Effector CD8-positive, alpha-beta T cell (primary cell): ENCODE measurements at regions not wholly inside any gene's neighbourhood (a gene's known extent, or its start where the extent isn't known, plus 50 kb on each side); places are given as distances from the start of the nearest gene placed in this dataset.
"Not testable (repeated sequence)": the region's sequence is repeated elsewhere in the genome, so short reads cannot be mapped to it uniquely, and the experiment has no call there.

ENCODE experiments used
- DNase-seq: peaks from one replicate; lab custom pipeline; 2025; lab: John Stamatoyannopoulos, UW

- DNase-seq: no peak
Measured at GRCh38 chr5:125679522-125679921, 743.7 kb upstream of the GRAMD2B start.

DNA sequence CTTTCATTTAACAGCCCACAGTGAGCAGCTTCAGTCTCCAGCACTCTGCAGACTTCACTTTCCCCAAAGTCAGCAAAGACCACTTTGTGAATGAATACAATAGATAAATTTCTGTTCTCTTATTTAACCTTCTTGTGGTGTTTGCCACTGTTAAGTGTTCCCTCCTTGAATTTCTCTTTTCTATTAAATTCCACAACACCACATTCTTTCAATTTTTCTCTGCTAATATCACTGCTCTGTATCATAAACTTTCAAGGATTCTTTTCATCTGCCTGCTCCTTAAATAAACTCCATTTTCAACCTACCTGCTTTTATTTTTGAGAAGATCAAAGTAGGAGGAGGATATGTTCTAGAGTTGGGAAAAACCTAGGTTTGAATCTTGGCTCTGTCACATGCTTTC lies 739.5 kb upstream of the GRAMD2B start:
- no peak for DNase-seq

DNA sequence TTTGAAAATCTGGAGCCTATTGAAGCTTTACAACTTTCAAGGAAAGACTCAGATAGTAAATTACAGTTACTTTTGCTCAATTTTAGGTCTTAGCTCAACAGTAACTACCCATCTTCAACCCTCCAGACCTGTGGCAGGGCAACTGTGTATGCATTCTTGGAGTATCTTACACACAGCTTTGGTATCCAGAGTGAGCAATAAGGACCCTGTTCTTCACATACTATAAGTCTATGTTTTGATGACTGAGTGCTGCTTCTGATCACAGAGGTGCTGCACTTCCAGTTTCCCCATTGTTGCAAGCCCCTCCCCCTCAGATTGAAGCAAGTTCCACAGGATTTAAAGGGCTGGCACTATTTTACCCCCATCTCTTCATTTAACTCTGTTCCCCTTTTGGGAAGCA lies 737.4 kb upstream of the GRAMD2B start:
- DNase-seq: no peak

GRCh38 chr5:125691738-125692530 lies 731.3 kb upstream of the GRAMD2B start:
- not testable (repeated sequence) for DNase-seq

- DNase-seq: no peak
Measured at GRCh38 chr5:125695996-125696655, 727.1 kb upstream of the GRAMD2B start.

DNA sequence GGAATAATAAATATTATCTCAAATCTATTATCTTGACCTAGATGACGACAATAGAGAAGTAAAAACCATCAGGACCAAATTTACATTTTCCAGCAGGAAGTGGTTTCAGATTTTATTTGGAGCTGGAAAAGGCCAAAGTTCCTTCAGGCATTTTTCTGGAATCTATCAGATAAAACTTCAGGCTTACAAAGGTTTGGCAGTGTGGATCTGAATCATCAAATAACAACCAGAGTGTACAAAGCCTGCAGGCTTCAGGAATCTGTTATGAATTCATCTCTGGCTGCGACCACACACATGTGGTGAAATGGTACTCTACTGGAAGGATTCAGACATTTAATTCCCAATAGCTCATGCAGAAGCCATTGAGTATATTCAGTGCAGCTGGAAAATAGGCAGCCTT lies 726.4 kb upstream of the GRAMD2B start:
- no peak for DNase-seq

DNA sequence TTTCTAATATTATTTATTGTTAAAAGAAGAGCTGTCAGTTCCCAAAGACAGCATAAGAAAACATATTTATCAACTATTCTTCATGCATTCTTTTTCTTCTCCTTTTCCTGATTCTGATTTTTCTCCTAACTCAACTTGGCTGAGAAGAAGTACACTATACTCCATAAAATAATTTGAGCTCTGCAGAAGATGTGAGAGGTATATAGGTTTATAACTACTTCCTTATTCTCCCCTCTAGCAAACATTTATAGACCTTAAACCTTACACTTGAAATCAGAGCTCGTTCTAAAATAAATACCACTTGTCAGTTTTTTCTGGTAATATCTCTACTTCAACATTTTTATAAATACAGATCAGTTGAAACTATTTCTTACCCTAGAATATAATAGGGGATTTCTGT lies 724.8 kb upstream of the GRAMD2B start:
- no peak for DNase-seq

DNA sequence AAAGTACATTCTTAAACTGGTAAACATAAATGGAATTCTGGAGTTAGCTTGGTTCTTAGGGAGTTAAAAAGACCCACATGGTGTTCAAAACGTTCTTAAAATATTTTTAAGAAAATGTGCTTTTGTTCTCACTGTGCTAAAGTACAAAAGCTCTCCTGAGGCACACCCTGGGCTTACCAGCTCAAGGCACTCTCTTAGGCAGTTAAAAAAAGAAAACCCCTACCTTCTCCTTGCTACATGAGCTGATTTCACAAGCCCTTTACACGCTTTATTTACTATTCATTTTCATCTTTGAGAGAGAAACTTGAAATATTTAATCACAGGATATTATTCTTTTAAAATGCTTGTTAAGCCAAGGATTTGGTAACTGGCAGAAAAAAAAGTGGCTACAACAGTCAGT lies 723.3 kb upstream of the GRAMD2B start:
- no peak for DNase-seq

DNA sequence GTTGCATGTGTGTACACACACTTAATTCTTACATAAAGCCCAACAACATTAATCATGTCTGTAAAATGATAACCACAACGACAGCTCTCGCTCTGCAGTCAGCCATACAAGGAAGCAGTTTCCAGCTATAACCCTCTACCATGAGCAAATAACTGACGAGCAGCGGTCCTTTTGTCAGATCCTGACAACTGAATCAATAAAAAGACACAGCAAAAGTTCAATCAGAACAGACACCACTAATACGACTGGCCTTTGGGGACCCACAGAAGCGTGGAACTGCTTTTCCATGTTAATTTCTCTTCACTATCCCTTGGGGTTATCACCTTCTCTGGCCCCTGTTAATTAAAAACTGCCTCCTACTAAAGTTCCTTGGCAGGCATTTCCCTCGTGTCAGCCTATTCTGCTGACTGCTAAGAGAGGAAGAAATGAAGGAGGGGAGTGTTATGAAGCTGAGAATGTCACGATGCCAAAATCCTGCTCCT lies 722.8 kb upstream of the GRAMD2B start:
- DNase-seq: no peak

DNA sequence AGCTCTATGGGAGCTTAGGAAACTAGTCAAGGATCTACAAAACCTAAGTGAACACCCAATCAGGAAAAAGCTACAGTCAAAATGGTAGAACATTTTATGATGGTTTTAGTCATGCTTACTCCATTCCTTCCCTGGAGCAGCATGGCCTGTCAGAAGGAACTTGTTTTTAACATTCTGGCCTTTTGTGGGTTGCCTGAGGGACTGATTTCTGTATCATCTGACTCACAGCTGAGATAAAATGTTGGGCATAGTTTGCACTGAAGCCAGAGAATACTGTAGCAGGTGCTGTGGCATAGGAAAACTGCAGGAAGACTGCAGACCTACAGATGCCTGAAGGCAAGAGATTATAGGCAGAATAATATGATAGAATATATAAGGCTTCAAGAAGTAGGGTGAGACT lies 719.6 kb upstream of the GRAMD2B start:
- no peak for DNase-seq

DNA sequence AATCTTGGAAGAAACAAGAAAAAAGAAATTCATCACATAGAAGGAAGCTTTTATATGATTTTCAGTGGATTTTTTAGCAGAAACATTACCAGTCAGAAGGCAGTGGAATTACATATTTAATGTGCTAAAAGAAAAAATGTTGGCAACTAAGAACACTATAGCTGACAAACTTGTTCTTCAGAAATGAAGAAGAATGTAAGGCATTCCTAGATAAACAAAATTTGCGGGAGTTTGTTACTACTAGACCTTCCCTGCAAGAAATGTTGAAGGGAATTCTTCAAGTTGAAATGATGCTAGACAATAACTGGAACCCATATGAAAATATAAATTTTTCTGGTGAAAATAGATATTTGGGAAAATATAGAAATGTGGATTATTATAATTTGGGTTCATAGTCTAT lies 718.3 kb upstream of the GRAMD2B start:
- DNase-seq: no peak

DNA sequence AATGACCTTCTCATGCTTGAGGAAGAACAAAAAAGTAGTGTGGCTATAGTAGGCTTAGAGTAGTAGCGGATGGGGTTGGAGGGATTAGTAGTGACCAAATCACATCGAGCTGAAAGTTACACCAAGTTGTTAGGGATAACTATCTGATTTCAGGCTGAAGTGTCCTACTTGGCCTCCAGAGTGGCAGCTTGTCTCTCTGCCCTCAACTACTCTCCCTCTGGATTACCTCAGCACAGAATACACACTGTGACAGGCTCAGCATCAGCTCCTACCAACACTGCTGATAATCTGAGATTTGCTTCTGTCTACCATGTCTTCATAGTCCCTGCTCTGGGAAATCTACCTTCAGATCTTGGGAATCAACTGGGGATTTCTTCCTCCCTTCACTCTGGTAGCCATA lies 714.6 kb upstream of the GRAMD2B start:
- DNase-seq: no peak

DNA sequence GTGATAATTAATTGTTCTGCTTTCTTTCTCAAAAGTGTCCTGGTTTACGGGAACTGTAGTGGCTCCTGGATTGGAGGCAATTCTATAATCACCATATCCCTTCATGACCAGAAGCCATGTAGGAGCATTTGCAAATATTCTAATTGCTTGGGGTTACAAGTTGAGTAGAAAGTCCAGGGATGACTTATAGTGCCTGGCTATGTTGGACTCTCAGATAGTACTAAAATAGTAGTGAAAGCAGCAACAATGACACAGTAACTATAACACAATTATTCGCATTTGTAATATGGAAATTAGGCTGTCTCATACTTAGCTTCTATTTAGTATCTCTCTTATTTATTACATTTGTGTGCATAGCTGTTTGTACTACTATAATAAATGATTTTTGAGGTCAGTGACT lies 712.5 kb upstream of the GRAMD2B start:
- DNase-seq: no peak

- no peak for DNase-seq
Measured at GRCh38 chr5:125712397-125712796, 710.8 kb upstream of the GRAMD2B start.

- DNase-seq: no peak
Measured at GRCh38 chr5:125713109-125713805, 710.0 kb upstream of the GRAMD2B start.

- DNase-seq: no peak
Measured at GRCh38 chr5:125715216-125715615, 708.0 kb upstream of the GRAMD2B start.

DNA sequence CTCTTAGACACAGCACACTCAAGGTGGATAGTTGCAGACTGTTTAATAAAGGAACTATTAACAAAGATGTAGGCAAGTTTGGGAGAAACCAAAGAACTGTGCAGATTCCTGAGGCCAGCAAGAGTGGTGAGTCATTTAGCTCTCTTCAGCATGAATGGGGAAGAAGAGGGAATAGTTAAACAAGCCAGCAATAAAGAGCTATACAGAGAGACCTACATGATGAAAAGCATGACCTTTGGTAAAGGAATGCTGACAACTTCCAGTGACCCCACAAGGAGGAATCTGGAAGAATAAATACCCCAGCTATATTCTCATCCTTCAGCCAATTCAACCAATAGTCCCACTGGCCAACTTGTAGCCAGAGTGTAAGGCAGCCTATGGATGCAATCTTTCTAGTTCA lies 706.0 kb upstream of the GRAMD2B start:
- no peak for DNase-seq

DNA sequence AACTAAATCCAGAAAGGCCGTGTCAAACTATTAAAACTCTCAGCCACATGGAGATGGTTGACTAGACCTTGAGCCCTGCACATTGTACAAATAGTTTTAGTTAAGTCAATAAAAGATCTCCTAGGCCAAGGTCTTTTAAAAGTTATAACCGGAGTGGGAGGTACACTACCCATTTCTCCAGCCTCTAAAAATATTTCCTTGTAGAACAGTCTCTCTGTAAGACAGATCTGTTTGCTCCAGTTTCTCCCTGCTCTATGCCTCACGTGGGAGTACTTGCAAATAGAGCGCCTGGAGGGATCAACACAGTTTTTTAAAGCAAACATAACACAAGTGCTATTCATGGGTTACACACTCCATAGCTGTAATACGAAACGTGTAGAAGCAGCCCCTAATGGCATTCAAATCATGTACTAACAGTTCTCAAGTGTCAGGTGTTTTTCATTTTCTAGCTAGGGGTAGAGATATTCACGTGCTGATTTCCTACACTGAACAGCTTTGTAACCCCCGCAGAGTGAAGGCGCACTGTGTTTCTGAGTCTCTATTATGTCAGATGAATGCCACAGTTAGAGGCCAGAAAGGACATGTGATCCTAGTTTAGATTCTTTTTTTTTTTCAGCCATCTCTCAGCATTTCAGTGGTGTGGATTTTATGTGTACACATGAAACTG lies 703.4 kb upstream of the GRAMD2B start:
- DNase-seq: no peak

DNA sequence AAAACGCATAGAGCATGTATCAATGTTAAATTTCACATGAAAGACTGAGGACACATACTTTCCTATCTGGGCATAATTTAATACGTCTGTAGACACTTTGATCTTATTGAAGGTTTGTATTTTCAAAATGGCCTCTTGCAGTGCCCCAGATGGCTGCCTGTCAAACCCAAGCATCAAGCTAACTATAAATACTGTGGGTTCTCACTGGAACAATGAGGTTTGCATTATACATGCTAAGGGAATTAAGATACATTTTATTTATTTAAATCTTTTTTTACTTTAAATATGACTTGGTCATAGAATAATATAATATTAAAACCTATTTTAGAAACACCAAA lies 702.9 kb upstream of the GRAMD2B start:
- DNase-seq: no peak

DNA sequence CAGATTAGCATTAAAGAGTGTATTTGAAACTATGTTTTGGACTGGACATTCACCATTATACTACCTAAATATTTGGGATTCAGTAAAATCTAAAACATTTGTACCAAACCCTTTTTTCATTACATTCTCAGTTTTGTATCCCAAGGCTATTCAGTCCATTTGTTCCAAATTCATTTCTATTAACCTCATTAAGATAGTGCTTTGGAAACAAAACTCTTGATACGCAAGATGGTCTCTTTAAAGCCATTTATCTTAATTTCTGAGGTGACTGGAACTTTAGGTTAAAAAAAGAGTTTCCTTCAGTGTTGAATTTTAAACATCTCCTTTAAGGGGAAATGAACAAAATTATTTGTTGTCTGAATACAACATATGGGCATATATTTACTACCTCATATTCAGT lies 702.5 kb upstream of the GRAMD2B start:
- no peak for DNase-seq

- DNase-seq: no peak
Measured at GRCh38 chr5:125722550-125722949, 700.7 kb upstream of the GRAMD2B start.

- DNase-seq: no peak
Measured at GRCh38 chr5:125725691-125726090, 697.5 kb upstream of the GRAMD2B start.

- no peak for DNase-seq
Measured at GRCh38 chr5:125743939-125744338, 679.3 kb upstream of the GRAMD2B start.
